HG03378 (cell line): ENCODE measurements at regions not wholly inside any gene's neighbourhood (a gene's known extent, or its start where the extent isn't known, plus 50 kb on each side); places are given as distances from the start of the nearest gene placed in this dataset.
"Not testable (repeated sequence)": the region's sequence is repeated elsewhere in the genome, so short reads cannot be mapped to it uniquely, and the experiment has no call there.

Experiments
- ATAC-seq: cut with Tn5 transposase; IDR thresholded peaks from one replicate; pipeline ENCODE4 v1.9.1; 2021; ENCODE audit warnings: mild to moderate bottlenecking, moderate library complexity; ENCODE audit not compliant: unreplicated experiment

- ATAC-seq, result no peak
Observed at GRCh38 chr9:82052081-82052480, 63.5 kb downstream of the SPATA31D1 start.

- ATAC-seq, result no peak
Observed at GRCh38 chr9:82054264-82055015, 65.9 kb downstream of the SPATA31D1 start.

- ATAC-seq, result no peak
Observed at GRCh38 chr9:82057805-82058204, 69.2 kb downstream of the SPATA31D1 start.

- ATAC-seq, result not testable (repeated sequence)
Observed at GRCh38 chr9:82061801-82062200, 73.2 kb downstream of the SPATA31D1 start.

- ATAC-seq, result no peak
Observed at GRCh38 chr9:82062245-82062644, 73.7 kb downstream of the SPATA31D1 start.

- ATAC-seq, result no peak
Observed at GRCh38 chr9:82073551-82074543, 85.3 kb downstream of the SPATA31D1 start.

GRCh38 chr9:82080265-82080664 lies 91.7 kb downstream of the SPATA31D1 start:
- no peak for ATAC-seq

GRCh38 chr9:82081496-82081895 lies 92.9 kb downstream of the SPATA31D1 start:
- ATAC-seq, result no peak

GRCh38 chr9:82082563-82082962 lies 94.0 kb downstream of the SPATA31D1 start:
- no peak for ATAC-seq

GRCh38 chr9:82088591-82088990 lies 100.0 kb downstream of the SPATA31D1 start:
- ATAC-seq, result no peak

GRCh38 chr9:82090046-82090445 lies 101.5 kb downstream of the SPATA31D1 start:
- ATAC-seq, result no peak

GRCh38 chr9:82091100-82091499 lies 102.5 kb downstream of the SPATA31D1 start:
- no peak for ATAC-seq

GRCh38 chr9:82091610-82092009 lies 103.0 kb downstream of the SPATA31D1 start:
- ATAC-seq, result peak; percentile 93

GRCh38 chr9:82101475-82101874 lies 112.9 kb downstream of the SPATA31D1 start:
- no peak for ATAC-seq

GRCh38 chr9:82104252-82104651 lies 115.7 kb downstream of the SPATA31D1 start:
- ATAC-seq, result no peak

- no peak for ATAC-seq
Observed at GRCh38 chr9:82105729-82106128, 117.2 kb downstream of the SPATA31D1 start.

- ATAC-seq, result no peak
Observed at GRCh38 chr9:82106536-82106935, 118.0 kb downstream of the SPATA31D1 start.

- no peak for ATAC-seq
Observed at GRCh38 chr9:82108474-82108873, 119.9 kb downstream of the SPATA31D1 start.

- no peak for ATAC-seq
Observed at GRCh38 chr9:82108941-82109340, 120.4 kb downstream of the SPATA31D1 start.

GRCh38 chr9:82109626-82110025 lies 121.1 kb downstream of the SPATA31D1 start:
- no peak for ATAC-seq

- ATAC-seq, result no peak
Observed at GRCh38 chr9:82110881-82111280, 122.3 kb downstream of the SPATA31D1 start.

- ATAC-seq, result no peak
Observed at GRCh38 chr9:82115331-82115730, 126.8 kb downstream of the SPATA31D1 start.
